Activated T-helper 17 cell treated with anti-CD3 and anti-CD28 coated beads, Interleukin-2, amount 50 U/mL, for 72 hours (primary cell): ENCODE measurements at regions not wholly inside any gene's neighbourhood (a gene's known extent, or its start where the extent isn't known, plus 50 kb on each side); places are given as distances from the start of the nearest gene placed in this dataset.
"Not testable (repeated sequence)": the region's sequence is repeated elsewhere in the genome, so short reads cannot be mapped to it uniquely, and the experiment has no call there.

Experiments
- ATAC-seq: fragments of 150-1000 bp; cut with Tn5 transposase; replicated peaks from 2 replicates; pipeline ENCODE4 v1.10.0; 2021; ENCODE audit warnings: mild to moderate bottlenecking, moderate library complexity
- H3K27ac Mint-ChIP-seq: one replicate; pipeline ENCODE4 v1.8.0; 2022; ENCODE audit warnings: mixed read lengths
- H3K27me3 Mint-ChIP-seq: one replicate; pipeline ENCODE4 v1.8.0; 2022; ENCODE audit warnings: mixed read lengths
- H3K36me3 Mint-ChIP-seq: one replicate; pipeline ENCODE4 v1.8.0; 2022; ENCODE audit warnings: low read depth, mild to moderate bottlenecking, mixed read lengths
- H3K4me1 Mint-ChIP-seq: one replicate; pipeline ENCODE4 v1.8.0; 2022; ENCODE audit warnings: mixed read lengths
- H3K4me3 Mint-ChIP-seq: one replicate; pipeline ENCODE4 v1.8.0; 2022; ENCODE audit warnings: mild to moderate bottlenecking, mixed read lengths
- H3K9me3 Mint-ChIP-seq: one replicate; pipeline ENCODE4 v1.8.0; 2022; ENCODE audit warnings: mixed read lengths

DNA sequence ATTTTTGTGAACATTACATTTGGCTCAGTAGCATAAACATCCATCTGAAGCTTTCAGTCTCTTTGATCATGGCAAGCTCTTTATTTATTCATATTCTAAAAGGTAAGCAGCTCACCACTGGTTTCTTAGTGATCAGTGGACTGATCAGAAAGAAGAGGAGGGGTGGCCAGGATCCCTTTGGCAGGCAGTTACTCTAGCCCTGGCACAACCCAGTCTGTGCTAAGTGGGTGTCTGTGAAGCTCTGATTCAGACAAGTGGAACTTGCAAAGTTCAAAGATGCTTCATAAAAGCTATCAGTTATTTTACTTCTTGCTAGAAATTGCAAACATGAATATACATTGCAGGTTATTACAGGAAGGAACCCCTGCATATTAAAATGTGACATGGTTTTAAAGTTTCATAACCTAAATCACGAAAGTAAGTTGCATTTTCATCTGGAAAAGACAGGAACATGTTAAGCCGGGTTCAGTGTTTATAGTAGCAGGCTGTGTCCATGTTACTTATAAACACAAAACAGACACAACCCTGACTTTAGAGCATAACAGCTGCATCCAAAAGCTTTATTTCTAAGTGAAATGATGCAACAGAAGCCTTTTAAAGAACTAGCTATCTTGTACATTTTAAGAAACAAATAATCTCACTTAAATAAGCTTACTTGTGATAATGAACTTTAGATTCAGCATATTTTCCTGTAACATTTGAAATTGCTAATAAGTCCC is 785.3 kb downstream of the MCTP2 start:
- H3K9me3 Mint-ChIP-seq = peaks cover 3% of the 10 kb centered on the region
- H3K27me3 Mint-ChIP-seq = no peaks in the 10 kb centered on the region
- no peaks in the 10 kb centered on the region for H3K4me1 Mint-ChIP-seq
- no peak for ATAC-seq
- H3K27ac Mint-ChIP-seq = no peak overlapping the region
- no peak overlapping the region for H3K4me3 Mint-ChIP-seq
- no peaks in the 10 kb centered on the region for H3K36me3 Mint-ChIP-seq

DNA sequence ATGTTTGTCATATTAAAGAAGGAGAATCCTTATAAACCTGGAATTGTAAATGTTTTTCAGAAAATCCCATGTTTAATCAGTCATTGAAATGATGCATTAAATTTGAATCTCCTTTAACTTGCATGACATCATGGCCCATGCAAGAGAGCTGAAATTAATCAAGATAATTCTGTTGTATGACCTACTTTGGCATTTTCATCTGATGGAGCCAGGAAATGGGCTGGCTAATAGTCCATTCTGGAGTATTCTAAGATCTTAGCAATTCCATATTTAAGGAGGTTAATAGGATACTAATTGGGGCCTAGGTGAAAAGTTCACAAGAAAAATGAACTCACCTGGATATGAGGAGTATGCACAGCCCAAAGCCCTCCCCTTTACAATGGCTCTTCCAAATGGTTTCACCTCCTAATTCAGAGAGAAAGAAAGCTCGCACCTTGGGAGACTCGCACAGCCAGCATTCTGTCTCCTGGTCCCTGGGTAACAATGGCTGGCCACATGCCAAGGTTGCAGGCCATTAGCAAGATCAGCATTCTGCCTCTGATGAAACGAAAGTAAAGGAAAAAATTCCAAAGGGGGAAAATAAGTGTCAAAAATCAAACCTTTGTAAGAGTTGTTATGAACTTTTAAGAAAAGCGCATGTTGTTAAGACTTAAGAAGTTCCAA is 786.4 kb downstream of the MCTP2 start:
- no peaks in the 10 kb centered on the region for H3K36me3 Mint-ChIP-seq
- peaks cover 9% of the 10 kb centered on the region for H3K9me3 Mint-ChIP-seq
- ATAC-seq = no peak
- H3K4me1 Mint-ChIP-seq = no peaks in the 10 kb centered on the region
- no peaks in the 10 kb centered on the region for H3K27me3 Mint-ChIP-seq
- no peak overlapping the region for H3K27ac Mint-ChIP-seq
- H3K4me3 Mint-ChIP-seq = no peak overlapping the region

GRCh38 chr15:95018888-95019545 is 787.7 kb downstream of the MCTP2 start:
- Mint-ChIP-seq H3K27ac (no peak overlapping the region), H3K27me3 (no peaks in the 10 kb centered on the region), H3K4me1 (no peaks in the 10 kb centered on the region), H3K9me3 (peaks cover 9% of the 10 kb centered on the region), H3K36me3 (no peaks in the 10 kb centered on the region), H3K4me3 (no peak overlapping the region)
- ATAC-seq = peak; percentile 49

DNA sequence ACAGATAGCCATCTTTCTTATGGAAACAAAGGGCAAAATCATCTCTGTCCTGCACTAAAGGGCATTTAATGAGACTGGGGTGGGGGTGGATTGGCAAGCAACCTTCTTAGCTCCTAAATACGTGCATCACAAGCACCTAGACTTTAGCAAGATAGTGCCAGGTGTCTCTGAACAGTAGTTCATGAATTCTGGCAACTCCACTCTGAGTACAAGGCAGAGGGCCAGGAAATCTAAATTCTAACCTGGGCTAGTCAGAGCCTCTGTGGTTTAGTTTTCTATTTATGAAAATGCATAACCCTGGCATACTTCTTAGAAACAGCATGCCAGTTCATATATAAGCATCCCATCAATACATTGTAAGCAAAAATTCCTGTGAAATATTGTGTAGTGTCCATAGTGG is 788.5 kb downstream of the MCTP2 start:
- peaks cover 9% of the 10 kb centered on the region for H3K9me3 Mint-ChIP-seq
- no peak overlapping the region for H3K27ac Mint-ChIP-seq
- H3K27me3 Mint-ChIP-seq = no peaks in the 10 kb centered on the region
- no peak for ATAC-seq
- H3K4me3 Mint-ChIP-seq = no peak overlapping the region
- no peaks in the 10 kb centered on the region for H3K36me3 Mint-ChIP-seq
- no peaks in the 10 kb centered on the region for H3K4me1 Mint-ChIP-seq

DNA sequence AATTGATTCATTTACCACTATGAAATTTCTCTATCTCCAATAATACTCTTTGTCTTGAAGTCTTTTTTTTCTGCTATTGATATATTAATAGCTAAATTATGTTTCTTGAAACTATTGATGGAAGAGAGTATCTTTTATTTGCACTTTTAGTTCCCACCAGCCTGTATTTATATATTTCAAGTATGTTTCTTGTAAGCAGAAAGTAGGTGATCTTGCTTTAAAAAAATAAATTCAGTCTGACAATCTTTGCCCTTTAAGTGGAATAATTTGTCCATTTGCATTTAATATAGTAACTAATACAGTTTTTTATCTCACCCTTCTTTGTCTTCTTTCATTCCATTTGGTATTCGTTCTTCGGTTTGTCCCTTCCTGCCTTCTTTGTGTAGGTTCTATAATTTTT is 790.5 kb downstream of the MCTP2 start:
- ATAC-seq = no peak
- Mint-ChIP-seq H3K27ac (no peak overlapping the region), H3K9me3 (peaks cover 9% of the 10 kb centered on the region), H3K36me3 (no peaks in the 10 kb centered on the region), H3K4me1 (no peaks in the 10 kb centered on the region), H3K27me3 (no peaks in the 10 kb centered on the region), H3K4me3 (no peak overlapping the region)

DNA sequence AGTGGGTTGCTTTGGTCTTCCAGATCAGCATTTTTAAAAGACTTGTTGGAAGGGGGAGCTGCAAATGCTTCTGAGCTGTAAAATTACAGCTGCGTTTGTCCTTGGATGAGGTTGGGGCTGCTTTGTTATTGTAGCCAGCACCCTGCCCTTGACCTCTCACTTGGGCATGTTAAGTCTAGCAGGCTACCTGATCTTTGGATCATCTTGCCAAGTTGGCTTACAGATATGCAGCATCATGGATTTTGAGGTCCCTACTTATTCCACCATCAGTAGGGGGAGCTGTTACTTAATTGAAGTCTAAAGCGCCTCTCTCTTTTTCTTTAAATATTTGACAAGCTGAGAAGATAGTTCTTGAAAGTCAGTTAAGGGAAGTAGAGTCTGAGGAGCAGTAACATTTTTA is 793.0 kb downstream of the MCTP2 start:
- H3K4me3 Mint-ChIP-seq = no peak overlapping the region
- no peak overlapping the region for H3K27ac Mint-ChIP-seq
- peaks cover 6% of the 10 kb centered on the region for H3K9me3 Mint-ChIP-seq
- no peaks in the 10 kb centered on the region for H3K36me3 Mint-ChIP-seq
- ATAC-seq = no peak
- no peaks in the 10 kb centered on the region for H3K4me1 Mint-ChIP-seq
- no peaks in the 10 kb centered on the region for H3K27me3 Mint-ChIP-seq

DNA sequence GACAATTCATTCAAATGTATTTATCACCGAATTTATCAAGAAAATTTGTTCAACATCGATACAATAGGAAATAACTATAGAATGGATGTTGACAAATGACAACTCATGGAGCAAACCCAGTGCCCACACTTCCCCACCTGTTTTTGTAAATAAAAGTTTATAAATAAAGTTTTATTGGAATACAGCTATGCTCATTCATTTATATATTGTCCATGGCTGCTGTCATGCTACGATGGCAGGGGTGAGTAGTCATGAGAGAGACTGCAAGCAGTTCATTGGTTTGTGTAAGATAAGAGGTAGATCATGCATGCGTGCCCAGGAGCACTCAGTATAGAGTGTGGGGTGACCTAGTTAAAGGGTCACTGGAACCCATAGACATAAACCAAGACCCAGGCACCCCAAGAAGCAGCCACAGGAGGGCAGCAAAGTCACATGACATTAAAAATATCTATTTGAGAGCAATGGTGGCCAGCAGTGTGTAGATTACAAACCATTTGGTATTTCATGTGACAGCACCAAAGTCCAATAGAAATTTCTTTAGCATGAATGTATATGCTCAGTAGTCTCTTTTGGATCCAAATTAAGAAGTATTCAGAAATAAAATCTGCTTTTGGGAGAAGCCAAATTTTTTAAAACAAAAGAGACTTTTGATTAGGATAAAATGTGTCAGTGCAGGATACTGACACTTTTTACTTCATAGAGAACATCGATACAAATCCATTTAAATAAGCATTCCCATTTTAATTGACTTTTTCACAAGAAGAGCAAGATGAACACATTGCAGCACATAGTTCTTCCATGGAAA is 794.8 kb downstream of the MCTP2 start:
- Mint-ChIP-seq H3K4me1 (no peaks in the 10 kb centered on the region), H3K27ac (no peak overlapping the region), H3K9me3 (peaks cover 10% of the 10 kb centered on the region), H3K36me3 (no peaks in the 10 kb centered on the region), H3K27me3 (no peaks in the 10 kb centered on the region), H3K4me3 (no peak overlapping the region)
- ATAC-seq = no peak

DNA sequence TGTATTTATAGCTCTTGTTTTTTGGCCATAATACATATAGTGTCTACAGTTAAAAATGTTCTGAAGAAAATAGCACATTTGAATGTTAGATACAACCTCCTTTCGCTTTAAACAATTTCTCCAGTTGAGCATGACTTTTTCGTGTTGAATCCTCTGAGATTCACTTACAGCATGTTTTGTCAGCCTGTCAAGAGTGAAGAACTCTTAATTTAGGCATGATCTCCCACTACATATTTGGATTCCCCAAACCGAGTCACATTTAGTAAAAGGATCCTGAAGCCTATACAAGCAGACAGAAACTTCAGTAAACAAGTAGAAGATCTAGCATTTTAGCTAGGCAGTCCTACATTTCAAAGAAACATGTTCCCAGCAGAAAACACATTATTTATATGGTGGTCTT is 796.6 kb downstream of the MCTP2 start:
- Mint-ChIP-seq H3K9me3 (peaks cover 4% of the 10 kb centered on the region), H3K4me1 (no peaks in the 10 kb centered on the region), H3K27me3 (no peaks in the 10 kb centered on the region), H3K4me3 (no peak overlapping the region), H3K27ac (no peak overlapping the region), H3K36me3 (no peaks in the 10 kb centered on the region)
- no peak for ATAC-seq

DNA sequence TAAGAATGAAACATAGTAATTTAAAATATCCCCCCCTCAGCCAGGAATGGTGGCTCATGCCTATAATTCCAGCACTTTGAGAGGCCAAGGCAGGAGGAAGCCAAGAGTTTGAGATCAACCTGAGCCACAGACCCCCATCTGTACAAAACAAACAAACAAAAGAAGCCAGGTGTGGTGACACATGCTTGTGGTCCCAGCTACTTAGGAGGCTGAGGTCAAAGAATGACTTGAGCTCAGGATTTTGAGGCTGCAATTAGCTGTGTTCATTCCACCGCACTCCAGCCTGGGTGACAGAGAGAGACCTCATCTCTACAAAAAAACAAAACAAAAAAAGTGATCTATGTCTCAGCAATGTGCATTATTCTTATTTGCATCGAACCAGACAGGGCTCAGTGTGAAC is 800.8 kb downstream of the MCTP2 start:
- H3K27ac Mint-ChIP-seq = no peak overlapping the region
- no peak overlapping the region for H3K4me3 Mint-ChIP-seq
- no peaks in the 10 kb centered on the region for H3K27me3 Mint-ChIP-seq
- H3K4me1 Mint-ChIP-seq = no peaks in the 10 kb centered on the region
- no peak for ATAC-seq
- peaks cover 4% of the 10 kb centered on the region for H3K9me3 Mint-ChIP-seq
- H3K36me3 Mint-ChIP-seq = no peaks in the 10 kb centered on the region

DNA sequence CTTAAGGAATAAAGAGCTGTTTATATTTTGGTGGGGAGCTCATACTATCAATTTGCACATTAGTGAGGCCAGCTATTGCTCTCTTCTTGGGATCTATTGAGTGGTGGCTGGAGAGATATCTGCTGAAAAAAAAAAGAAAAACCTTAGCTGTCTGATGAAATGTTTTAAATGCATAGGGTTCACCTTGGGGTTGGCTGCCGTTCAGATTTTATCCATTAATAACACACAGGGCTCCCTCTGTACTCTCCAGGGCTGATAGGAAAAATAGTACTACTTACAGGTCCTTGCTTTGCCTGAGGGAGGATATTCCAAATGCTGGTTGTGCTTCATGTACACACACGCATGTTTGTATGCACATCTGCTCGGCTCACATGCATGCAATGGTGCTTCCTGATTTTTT is 803.7 kb downstream of the MCTP2 start:
- Mint-ChIP-seq H3K27me3 (no peaks in the 10 kb centered on the region), H3K9me3 (peaks cover 8% of the 10 kb centered on the region), H3K36me3 (no peaks in the 10 kb centered on the region), H3K4me3 (no peak overlapping the region), H3K4me1 (no peaks in the 10 kb centered on the region), H3K27ac (no peak overlapping the region)
- ATAC-seq = no peak

DNA sequence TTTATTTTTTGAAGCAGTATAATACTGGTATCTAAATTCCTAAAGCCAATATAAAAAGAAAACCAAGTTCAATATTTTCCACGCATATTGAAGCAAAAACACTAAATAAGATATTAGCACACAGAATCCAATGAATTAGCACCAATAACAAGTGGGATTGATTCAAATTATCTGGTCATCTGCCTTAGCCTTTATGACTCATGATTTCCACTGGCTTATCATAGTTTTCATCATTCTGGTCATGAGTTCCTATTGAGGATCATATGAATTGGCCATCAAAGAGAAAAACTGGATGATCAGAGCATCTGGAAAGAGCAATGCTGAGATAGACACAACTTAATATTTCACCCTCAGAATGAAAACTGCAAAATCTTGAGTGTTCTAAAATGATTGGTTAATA is 809.9 kb downstream of the MCTP2 start:
- Mint-ChIP-seq H3K9me3 (peaks cover 4% of the 10 kb centered on the region), H3K4me3 (no peak overlapping the region), H3K36me3 (no peaks in the 10 kb centered on the region), H3K27ac (no peak overlapping the region), H3K4me1 (no peaks in the 10 kb centered on the region), H3K27me3 (no peaks in the 10 kb centered on the region)
- ATAC-seq = no peak

- H3K4me1 Mint-ChIP-seq, ATAC-seq: not testable (repeated sequence)
These were observed 812.0 kb downstream of the MCTP2 start for GRCh38 chr15:95043236-95043932.

DNA sequence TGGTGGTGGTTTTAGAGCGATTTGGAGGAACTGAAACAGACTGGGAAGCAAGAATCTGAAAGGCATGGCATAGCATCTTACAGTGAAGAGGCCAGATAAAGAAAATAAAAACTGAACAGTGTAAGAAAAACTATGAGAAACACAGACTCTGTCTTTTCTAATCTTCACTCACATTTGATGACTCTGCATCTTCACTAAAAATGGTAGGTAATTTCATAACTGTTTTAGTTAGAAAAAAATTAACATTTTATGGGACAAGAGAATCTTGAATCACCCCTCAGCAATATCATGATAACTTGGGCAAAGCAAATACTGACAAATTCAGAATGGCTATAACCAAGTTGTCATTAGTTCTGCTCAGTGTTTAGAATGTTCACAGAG is 812.6 kb downstream of the MCTP2 start:
- H3K27me3 Mint-ChIP-seq = no peaks in the 10 kb centered on the region
- no peak for ATAC-seq
- no peaks in the 10 kb centered on the region for H3K4me1 Mint-ChIP-seq
- H3K36me3 Mint-ChIP-seq = no peaks in the 10 kb centered on the region
- peaks cover 11% of the 10 kb centered on the region for H3K9me3 Mint-ChIP-seq
- H3K27ac Mint-ChIP-seq = no peak overlapping the region
- H3K4me3 Mint-ChIP-seq = no peak overlapping the region

More at GRCh38 chr15:95043236-95043932, 812.0 kb downstream of the MCTP2 start:
- not testable (repeated sequence) for H3K27me3 Mint-ChIP-seq, H3K4me3 Mint-ChIP-seq, H3K27ac Mint-ChIP-seq, H3K36me3 Mint-ChIP-seq
- peaks cover 11% of the 10 kb centered on the region for H3K9me3 Mint-ChIP-seq

DNA sequence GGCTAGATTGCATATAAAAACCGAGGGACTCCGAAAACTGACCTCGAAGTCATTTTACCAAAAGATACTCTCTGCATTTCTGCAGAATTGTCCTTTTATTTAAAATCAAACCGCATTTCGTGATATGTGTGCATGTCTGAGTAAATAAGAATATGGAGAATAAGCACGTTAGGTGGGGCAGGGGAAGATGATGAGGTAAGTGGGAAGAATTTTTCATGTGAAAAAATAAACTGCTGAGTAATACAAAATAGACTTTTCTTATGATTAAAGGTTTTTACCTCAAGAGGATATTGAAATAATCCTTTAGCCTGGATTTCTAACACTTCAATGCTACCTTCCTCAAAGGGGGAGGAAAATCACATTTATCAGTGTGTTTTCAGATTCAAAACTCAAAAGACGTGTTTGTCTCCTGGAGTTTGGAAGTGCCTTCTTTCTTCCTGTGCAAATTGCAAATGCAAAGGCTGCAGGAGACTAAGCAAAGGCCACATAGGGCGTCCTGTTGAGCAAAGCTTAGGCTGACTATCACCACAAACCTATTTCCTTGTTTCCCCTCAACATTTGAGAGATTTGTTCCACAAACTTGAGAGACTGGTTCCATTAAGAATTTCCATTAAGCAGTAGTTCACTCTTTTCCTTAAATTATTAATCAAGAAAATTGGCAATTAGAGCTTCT is 813.5 kb downstream of the MCTP2 start:
- Mint-ChIP-seq H3K27me3 (no peaks in the 10 kb centered on the region), H3K9me3 (peaks cover 19% of the 10 kb centered on the region), H3K36me3 (no peaks in the 10 kb centered on the region), H3K4me1 (no peaks in the 10 kb centered on the region), H3K4me3 (no peak overlapping the region), H3K27ac (no peak overlapping the region)
- no peak for ATAC-seq
